Loucy (cell line): ENCODE measurements at regions not wholly inside any gene's neighbourhood (a gene's known extent, or its start where the extent isn't known, plus 50 kb on each side); places are given as distances from the start of the nearest gene placed in this dataset.

Source experiments
- EZH2phosphoT487 ChIP-seq: fragments of 200-600 bp; IDR thresholded peaks from 2 replicates; pipeline ENCODE4 v1.6.1; 2018; ENCODE audit warnings: antibody characterized with exemption, mild to moderate bottlenecking, moderate library complexity, borderline replicate concordance
- TF ChIP-seq, protein P1 (sequence below): fragments of 200-600 bp; sonication (generic); conservative IDR thresholded peaks from 2 replicates; pipeline ENCODE4 v1.5.1; 2014; ENCODE audit warnings: mild to moderate bottlenecking, antibody characterized with exemption, low read length

- TF ChIP-seq, protein P1, sequence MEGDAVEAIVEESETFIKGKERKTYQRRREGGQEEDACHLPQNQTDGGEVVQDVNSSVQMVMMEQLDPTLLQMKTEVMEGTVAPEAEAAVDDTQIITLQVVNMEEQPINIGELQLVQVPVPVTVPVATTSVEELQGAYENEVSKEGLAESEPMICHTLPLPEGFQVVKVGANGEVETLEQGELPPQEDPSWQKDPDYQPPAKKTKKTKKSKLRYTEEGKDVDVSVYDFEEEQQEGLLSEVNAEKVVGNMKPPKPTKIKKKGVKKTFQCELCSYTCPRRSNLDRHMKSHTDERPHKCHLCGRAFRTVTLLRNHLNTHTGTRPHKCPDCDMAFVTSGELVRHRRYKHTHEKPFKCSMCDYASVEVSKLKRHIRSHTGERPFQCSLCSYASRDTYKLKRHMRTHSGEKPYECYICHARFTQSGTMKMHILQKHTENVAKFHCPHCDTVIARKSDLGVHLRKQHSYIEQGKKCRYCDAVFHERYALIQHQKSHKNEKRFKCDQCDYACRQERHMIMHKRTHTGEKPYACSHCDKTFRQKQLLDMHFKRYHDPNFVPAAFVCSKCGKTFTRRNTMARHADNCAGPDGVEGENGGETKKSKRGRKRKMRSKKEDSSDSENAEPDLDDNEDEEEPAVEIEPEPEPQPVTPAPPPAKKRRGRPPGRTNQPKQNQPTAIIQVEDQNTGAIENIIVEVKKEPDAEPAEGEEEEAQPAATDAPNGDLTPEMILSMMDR, result no peak
- TF ChIP-seq EZH2phosphoT487, result no peak
These were observed 261.1 kb upstream of the RNF32 start for GRCh38 chr7:156379324-156380070.
